ENCODE measurements at regions not wholly inside any gene's neighbourhood (a gene's known extent, or its start where the extent isn't known, plus 50 kb on each side); places are given as distances from the start of the nearest gene placed in this dataset.

- H3K4me3 ChIP-seq (ENCODE audit: insufficient read depth, low read depth, low read length, poor library complexity, severe bottlenecking) = no peak overlapping the region
- DNase-seq = no peak
Measured at GRCh38 chr9:78781681-78782080, 484.8 kb downstream of the PSAT1 start.

GRCh38 chr9:78782234-78782633, 485.3 kb downstream of the PSAT1 start:
- H3K4me1 ChIP-seq (ENCODE audit: control insufficient read depth, insufficient read depth, low read length, poor library complexity, severe bottlenecking) = no peaks in the 10 kb centered on the region
- no peak for DNase-seq
- no peaks in the 10 kb centered on the region for H3K9me3 ChIP-seq (ENCODE audit: control insufficient read depth, low read length)
- H3K27me3 ChIP-seq (replicated peaks; ENCODE audit: control insufficient read depth, insufficient read depth, low read length, poor library complexity, severe bottlenecking) = no peaks in the 10 kb centered on the region
- H3K27ac ChIP-seq (ENCODE audit: insufficient read depth, low read length, poor library complexity, severe bottlenecking) = no peak overlapping the region
- H3K36me3 ChIP-seq (ENCODE audit: control insufficient read depth, insufficient read depth, low read length) = no peaks in the 10 kb centered on the region
- H3K4me3 ChIP-seq (ENCODE audit: insufficient read depth, low read depth, low read length, poor library complexity, severe bottlenecking) = no peak overlapping the region

More at GRCh38 chr9:78781681-78782080, 484.8 kb downstream of the PSAT1 start:
- Histone ChIP-seq H3K4me1 (ENCODE audit: control insufficient read depth, insufficient read depth, low read length, poor library complexity, severe bottlenecking) (no peaks in the 10 kb centered on the region), H3K27ac (ENCODE audit: insufficient read depth, low read length, poor library complexity, severe bottlenecking) (no peak overlapping the region), H3K27me3 (replicated peaks; ENCODE audit: control insufficient read depth, insufficient read depth, low read length, poor library complexity, severe bottlenecking) (no peaks in the 10 kb centered on the region), H3K9me3 (ENCODE audit: control insufficient read depth, low read length) (no peaks in the 10 kb centered on the region), H3K36me3 (ENCODE audit: control insufficient read depth, insufficient read depth, low read length) (no peaks in the 10 kb centered on the region)

GRCh38 chr9:78782858-78783257, 485.9 kb downstream of the PSAT1 start:
- Histone ChIP-seq H3K27ac (ENCODE audit: insufficient read depth, low read length, poor library complexity, severe bottlenecking) (no peak overlapping the region), H3K4me3 (ENCODE audit: insufficient read depth, low read depth, low read length, poor library complexity, severe bottlenecking) (no peak overlapping the region), H3K4me1 (ENCODE audit: control insufficient read depth, insufficient read depth, low read length, poor library complexity, severe bottlenecking) (no peaks in the 10 kb centered on the region), H3K9me3 (ENCODE audit: control insufficient read depth, low read length) (no peaks in the 10 kb centered on the region), H3K36me3 (ENCODE audit: control insufficient read depth, insufficient read depth, low read length) (no peaks in the 10 kb centered on the region), H3K27me3 (replicated peaks; ENCODE audit: control insufficient read depth, insufficient read depth, low read length, poor library complexity, severe bottlenecking) (no peaks in the 10 kb centered on the region)
- DNase-seq = no peak

DNA sequence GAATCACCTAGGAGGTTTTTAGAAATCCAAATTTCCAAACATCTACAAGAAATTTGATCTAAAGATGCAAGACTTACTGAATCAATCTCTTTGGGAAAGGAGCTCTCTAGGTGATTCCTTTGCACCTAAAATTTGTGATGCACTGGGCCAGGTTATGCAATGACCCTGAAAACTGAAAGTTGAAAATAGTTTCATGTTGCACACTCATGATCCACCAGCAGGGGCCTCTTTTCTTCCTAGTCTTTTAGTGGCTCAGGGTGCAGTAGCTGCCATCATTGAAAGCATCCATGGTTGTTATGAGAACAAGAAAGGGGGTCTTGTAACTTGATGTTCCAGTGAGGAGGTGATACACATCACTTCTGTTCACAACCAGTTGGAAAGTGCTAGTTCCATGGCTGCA, 486.8 kb downstream of the PSAT1 start:
- no peaks in the 10 kb centered on the region for H3K36me3 ChIP-seq (ENCODE audit: control insufficient read depth, insufficient read depth, low read length)
- H3K9me3 ChIP-seq (ENCODE audit: control insufficient read depth, low read length) = no peaks in the 10 kb centered on the region
- H3K27me3 ChIP-seq (replicated peaks; ENCODE audit: control insufficient read depth, insufficient read depth, low read length, poor library complexity, severe bottlenecking) = no peaks in the 10 kb centered on the region
- H3K4me3 ChIP-seq (ENCODE audit: insufficient read depth, low read depth, low read length, poor library complexity, severe bottlenecking) = no peak overlapping the region
- no peak for DNase-seq
- no peak overlapping the region for H3K27ac ChIP-seq (ENCODE audit: insufficient read depth, low read length, poor library complexity, severe bottlenecking)
- H3K4me1 ChIP-seq (ENCODE audit: control insufficient read depth, insufficient read depth, low read length, poor library complexity, severe bottlenecking) = no peaks in the 10 kb centered on the region

- Histone ChIP-seq H3K4me1 (ENCODE audit: control insufficient read depth, insufficient read depth, low read length, poor library complexity, severe bottlenecking) (no peaks in the 10 kb centered on the region), H3K27me3 (replicated peaks; ENCODE audit: control insufficient read depth, insufficient read depth, low read length, poor library complexity, severe bottlenecking) (no peaks in the 10 kb centered on the region), H3K4me3 (ENCODE audit: insufficient read depth, low read depth, low read length, poor library complexity, severe bottlenecking) (no peak overlapping the region), H3K27ac (ENCODE audit: insufficient read depth, low read length, poor library complexity, severe bottlenecking) (no peak overlapping the region), H3K9me3 (ENCODE audit: control insufficient read depth, low read length) (no peaks in the 10 kb centered on the region), H3K36me3 (ENCODE audit: control insufficient read depth, insufficient read depth, low read length) (no peaks in the 10 kb centered on the region)
- DNase-seq = no peak
Measured at GRCh38 chr9:78786794-78787193, 489.9 kb downstream of the PSAT1 start.

- DNase-seq = no peak
- Histone ChIP-seq H3K4me1 (ENCODE audit: control insufficient read depth, insufficient read depth, low read length, poor library complexity, severe bottlenecking) (no peaks in the 10 kb centered on the region), H3K4me3 (ENCODE audit: insufficient read depth, low read depth, low read length, poor library complexity, severe bottlenecking) (no peak overlapping the region), H3K9me3 (ENCODE audit: control insufficient read depth, low read length) (no peaks in the 10 kb centered on the region), H3K27ac (ENCODE audit: insufficient read depth, low read length, poor library complexity, severe bottlenecking) (no peak overlapping the region), H3K27me3 (replicated peaks; ENCODE audit: control insufficient read depth, insufficient read depth, low read length, poor library complexity, severe bottlenecking) (no peaks in the 10 kb centered on the region), H3K36me3 (ENCODE audit: control insufficient read depth, insufficient read depth, low read length) (no peaks in the 10 kb centered on the region)
Measured at GRCh38 chr9:78788101-78788500, 491.2 kb downstream of the PSAT1 start.

DNA sequence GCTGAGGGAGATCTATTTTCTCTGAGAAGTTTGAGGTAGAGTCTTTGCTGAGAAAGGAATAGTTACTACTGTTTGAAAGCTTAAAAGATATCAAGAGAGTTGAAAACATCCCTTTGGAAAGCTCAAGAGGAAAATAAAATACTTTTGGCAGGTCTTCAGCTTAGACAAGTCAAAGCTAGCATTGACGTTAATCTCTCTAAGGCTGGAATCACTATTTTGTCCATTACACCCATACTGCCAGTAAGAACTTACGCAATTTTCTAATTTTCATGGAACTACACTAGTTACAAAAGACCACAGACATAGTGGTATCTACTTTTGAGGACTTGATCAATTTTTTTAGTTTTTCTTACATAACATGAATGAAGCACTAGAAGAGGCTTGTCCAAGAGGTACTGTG, 494.9 kb downstream of the PSAT1 start:
- Histone ChIP-seq H3K27me3 (replicated peaks; ENCODE audit: control insufficient read depth, insufficient read depth, low read length, poor library complexity, severe bottlenecking) (no peaks in the 10 kb centered on the region), H3K27ac (ENCODE audit: insufficient read depth, low read length, poor library complexity, severe bottlenecking) (no peak overlapping the region), H3K4me3 (ENCODE audit: insufficient read depth, low read depth, low read length, poor library complexity, severe bottlenecking) (no peak overlapping the region), H3K9me3 (ENCODE audit: control insufficient read depth, low read length) (no peaks in the 10 kb centered on the region), H3K4me1 (ENCODE audit: control insufficient read depth, insufficient read depth, low read length, poor library complexity, severe bottlenecking) (no peaks in the 10 kb centered on the region), H3K36me3 (ENCODE audit: control insufficient read depth, insufficient read depth, low read length) (no peaks in the 10 kb centered on the region)
- DNase-seq = no peak

DNA sequence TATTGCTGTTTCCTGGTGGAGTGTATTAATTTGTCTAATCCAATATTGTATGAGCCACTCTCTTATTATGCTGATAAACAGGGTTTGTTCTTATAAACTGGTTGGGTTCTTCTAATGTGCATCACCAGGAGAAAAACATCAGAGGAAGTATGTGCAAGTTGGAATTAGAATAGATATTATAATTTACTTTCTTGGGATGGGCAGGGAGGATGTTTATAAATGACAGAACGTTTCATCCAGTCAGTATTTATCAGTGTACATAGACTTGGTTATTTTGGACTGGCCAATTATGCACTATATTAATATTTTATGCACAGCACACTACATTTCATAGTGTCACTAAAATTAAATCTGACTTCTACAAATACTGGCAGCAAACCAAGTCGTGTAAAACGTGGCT, 495.8 kb downstream of the PSAT1 start:
- no peak for DNase-seq
- Histone ChIP-seq H3K36me3 (ENCODE audit: control insufficient read depth, insufficient read depth, low read length) (no peaks in the 10 kb centered on the region), H3K4me3 (ENCODE audit: insufficient read depth, low read depth, low read length, poor library complexity, severe bottlenecking) (no peak overlapping the region), H3K4me1 (ENCODE audit: control insufficient read depth, insufficient read depth, low read length, poor library complexity, severe bottlenecking) (no peaks in the 10 kb centered on the region), H3K27ac (ENCODE audit: insufficient read depth, low read length, poor library complexity, severe bottlenecking) (no peak overlapping the region), H3K9me3 (ENCODE audit: control insufficient read depth, low read length) (no peaks in the 10 kb centered on the region), H3K27me3 (replicated peaks; ENCODE audit: control insufficient read depth, insufficient read depth, low read length, poor library complexity, severe bottlenecking) (no peaks in the 10 kb centered on the region)

- DNase-seq = no peak
- Histone ChIP-seq H3K4me1 (ENCODE audit: control insufficient read depth, insufficient read depth, low read length, poor library complexity, severe bottlenecking) (no peaks in the 10 kb centered on the region), H3K36me3 (ENCODE audit: control insufficient read depth, insufficient read depth, low read length) (no peaks in the 10 kb centered on the region), H3K27me3 (replicated peaks; ENCODE audit: control insufficient read depth, insufficient read depth, low read length, poor library complexity, severe bottlenecking) (no peaks in the 10 kb centered on the region), H3K4me3 (ENCODE audit: insufficient read depth, low read depth, low read length, poor library complexity, severe bottlenecking) (no peak overlapping the region), H3K27ac (ENCODE audit: insufficient read depth, low read length, poor library complexity, severe bottlenecking) (no peak overlapping the region), H3K9me3 (ENCODE audit: control insufficient read depth, low read length) (no peaks in the 10 kb centered on the region)
Measured at GRCh38 chr9:78805771-78806170, 508.8 kb downstream of the PSAT1 start.

- no peak overlapping the region for H3K27ac ChIP-seq (ENCODE audit: insufficient read depth, low read length, poor library complexity, severe bottlenecking)
- H3K36me3 ChIP-seq (ENCODE audit: control insufficient read depth, insufficient read depth, low read length) = no peaks in the 10 kb centered on the region
- no peaks in the 10 kb centered on the region for H3K9me3 ChIP-seq (ENCODE audit: control insufficient read depth, low read length)
- H3K4me3 ChIP-seq (ENCODE audit: insufficient read depth, low read depth, low read length, poor library complexity, severe bottlenecking) = no peak overlapping the region
- H3K4me1 ChIP-seq (ENCODE audit: control insufficient read depth, insufficient read depth, low read length, poor library complexity, severe bottlenecking) = no peaks in the 10 kb centered on the region
- no peak for DNase-seq
- no peaks in the 10 kb centered on the region for H3K27me3 ChIP-seq (replicated peaks; ENCODE audit: control insufficient read depth, insufficient read depth, low read length, poor library complexity, severe bottlenecking)
Measured at GRCh38 chr9:78806492-78807160, 509.7 kb downstream of the PSAT1 start.
